Tibial nerve (tissue), 4 donors: ENCODE measurements at regions not wholly inside any gene's neighbourhood (a gene's known extent, or its start where the extent isn't known, plus 50 kb on each side); places are given as distances from the start of the nearest gene placed in this dataset.

ENCODE experiments used
- CTCF ChIP-seq, 5 experiments: fragments of 200-600 bp in 3 of 5; fragments of 450-650 bp in 2 of 5; sonication (generic) in 3 of 5; IDR thresholded peaks; one replicate each; pipeline ENCODE4 v1.5.1; 2016 to 2019; ENCODE audit warnings: antibody characterized with exemption in 5 of 5, mild to moderate bottlenecking in 3 of 5, moderate library complexity in 2 of 5
- EP300 ChIP-seq, 2 donors: sonication (generic); formaldehyde crosslinking; IDR thresholded peaks; one replicate each; pipeline ENCODE4 v1.6.1; 2017; ENCODE audit warnings: antibody characterized with exemption in 2 of 2, mild to moderate bottlenecking in 1 of 2
- POLR2A ChIP-seq, 2 donors: fragments of 450-650 bp; IDR thresholded peaks; one replicate each; pipeline ENCODE4 v1.6.1; 2017; ENCODE audit warnings: antibody characterized with exemption in 2 of 2, mild to moderate bottlenecking in 2 of 2, moderate library complexity in 2 of 2

- TF ChIP-seq CTCF (IDR thresholded peaks at IDR 0.05) (no peak), POLR2A (IDR thresholded peaks at IDR 0.05) (no peak), EP300 (IDR thresholded peaks at IDR 0.05) (no peak)
These were observed 521.8 kb upstream of the ID2 start for GRCh38 chr2:8159966-8160603.
